ENCODE measurements at regions not wholly inside any gene's neighbourhood (a gene's known extent, or its start where the extent isn't known, plus 50 kb on each side); places are given as distances from the start of the nearest gene placed in this dataset.
A peak's percentile ranks its signal among the peaks of the same experiment; 100 is the strongest.
"Not testable (repeated sequence)": the region's sequence is repeated elsewhere in the genome, so short reads cannot be mapped to it uniquely, and the experiment has no call there.

DNA sequence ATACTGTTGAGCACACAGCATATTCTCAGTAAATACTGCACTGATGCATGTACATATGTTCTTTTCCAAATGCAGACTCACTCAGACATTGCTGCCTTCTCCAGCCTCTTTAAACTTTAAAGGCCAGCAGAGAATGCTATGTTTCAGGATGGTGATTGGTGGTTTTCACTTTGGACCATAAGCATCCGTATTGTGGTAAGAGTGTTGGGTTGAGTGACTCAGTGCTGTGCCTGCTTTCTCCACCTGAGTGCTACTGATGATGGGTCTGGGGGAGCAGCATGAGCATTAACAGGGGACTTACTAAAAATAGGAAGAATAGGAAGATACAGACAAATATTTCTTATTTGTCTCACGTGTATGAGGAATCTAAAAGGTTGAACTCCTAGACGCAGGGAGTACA, 56.3 kb upstream of the ZNF92 start:
- DNase-seq: no peak

DNA sequence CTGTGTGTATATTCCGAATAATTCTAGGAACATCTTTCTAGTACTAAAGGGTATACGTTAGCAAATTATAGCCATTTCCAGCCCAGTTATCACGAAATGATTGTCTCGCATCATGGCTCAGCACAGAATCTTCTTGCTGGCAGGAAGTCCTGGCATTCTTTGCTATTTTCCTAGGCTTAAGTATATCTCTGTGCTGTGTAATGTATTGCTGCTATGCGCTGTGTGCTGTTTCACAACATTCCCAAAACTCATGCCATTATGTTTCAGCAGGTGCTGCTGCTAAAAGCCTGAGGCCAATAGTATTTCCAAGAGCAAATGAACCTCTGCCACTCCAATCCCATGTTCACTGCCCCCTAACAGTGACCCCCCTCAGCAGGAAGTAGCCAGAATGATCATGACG, 62.9 kb upstream of the ZNF92 start:
- no peak for DNase-seq

DNA sequence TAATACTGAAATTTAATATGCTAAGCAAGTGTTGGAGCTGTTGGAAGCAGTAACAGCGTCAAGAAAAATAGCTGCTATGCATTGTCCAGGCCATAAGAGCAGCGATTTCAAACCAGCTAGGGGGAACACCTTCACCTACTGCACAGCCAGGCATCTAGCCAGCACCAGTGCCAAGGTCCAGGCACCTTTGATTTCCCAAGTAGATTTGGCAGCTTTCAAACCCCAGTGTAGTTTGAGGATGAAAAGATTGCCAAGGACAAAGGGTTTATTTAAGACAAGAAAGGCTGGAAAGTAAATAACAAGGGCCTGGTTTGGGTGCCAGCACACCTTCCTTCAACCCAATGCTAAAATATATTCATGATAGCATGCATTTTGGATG, 65.4 kb upstream of the ZNF92 start:
- DNase-seq: no peak

DNA sequence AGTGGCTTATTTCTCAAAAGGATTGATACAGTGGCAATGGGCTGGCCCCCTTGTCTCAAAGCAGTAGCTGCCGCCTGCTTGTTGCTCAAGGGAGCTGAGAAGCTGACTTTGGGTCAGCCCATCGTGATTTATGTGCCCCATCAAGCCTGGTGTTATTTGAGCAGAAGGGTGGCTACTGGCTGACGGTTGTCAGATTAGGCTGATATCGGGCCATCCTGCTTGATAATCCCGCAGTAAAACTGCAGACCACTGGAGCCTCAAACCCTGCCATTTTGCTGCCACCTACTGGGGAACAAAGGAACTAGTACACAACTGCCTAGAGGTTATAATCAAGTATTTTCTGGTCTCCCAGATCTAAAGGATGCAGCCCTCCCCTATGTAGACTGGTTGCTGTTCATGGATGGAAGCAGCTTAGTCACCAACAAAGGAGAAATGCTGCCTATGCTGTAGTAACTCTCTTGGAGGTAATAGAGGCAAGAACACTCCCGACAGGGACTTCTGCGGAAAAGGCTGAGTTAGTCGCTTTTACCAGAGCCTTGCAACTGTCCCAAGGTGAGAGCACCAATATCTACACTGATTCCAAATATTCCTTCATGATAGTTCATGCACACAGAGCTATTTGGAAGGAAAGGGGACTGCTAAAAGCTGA, 65.9 kb upstream of the ZNF92 start:
- DNase-seq: peak; percentile 55

DNA sequence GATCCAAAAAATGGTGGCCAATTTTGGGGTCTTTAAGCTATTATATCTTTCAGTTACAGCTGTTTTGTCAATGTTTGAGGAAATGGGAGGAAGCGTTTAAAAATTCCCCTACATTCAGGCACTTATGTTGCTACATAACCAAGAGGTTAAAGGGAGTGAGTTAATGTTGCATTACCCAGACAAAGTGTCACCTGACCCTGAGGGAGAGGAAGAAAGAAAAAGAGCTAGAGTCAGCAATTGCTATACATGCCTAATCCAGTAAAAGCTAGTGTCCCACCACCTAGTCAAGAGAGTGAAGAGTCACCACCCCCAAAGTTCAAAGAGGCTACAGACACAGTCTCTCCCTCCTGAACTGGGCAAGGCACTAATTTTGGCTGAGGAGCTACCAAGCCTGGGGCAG, 69.5 kb upstream of the ZNF92 start:
- no peak for DNase-seq

DNA sequence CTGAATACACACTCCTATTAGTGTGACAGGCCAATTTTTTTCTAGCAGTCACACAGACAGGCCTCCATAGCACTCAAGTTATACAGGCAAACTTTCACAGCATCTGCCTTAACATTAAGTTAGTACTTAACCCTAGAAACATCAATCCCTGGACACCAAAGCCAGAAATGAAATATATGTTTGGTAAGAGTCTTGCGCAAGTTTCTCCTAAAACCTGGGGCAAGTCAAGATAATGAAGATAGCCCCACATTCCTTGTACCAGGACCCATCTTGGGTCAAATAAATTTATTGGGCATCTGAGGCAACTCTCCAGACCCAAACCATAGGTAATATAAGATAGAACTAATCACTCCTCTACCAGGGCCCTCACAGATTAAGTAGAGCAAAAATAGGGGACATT, 70.8 kb upstream of the ZNF92 start:
- no peak for DNase-seq

DNA sequence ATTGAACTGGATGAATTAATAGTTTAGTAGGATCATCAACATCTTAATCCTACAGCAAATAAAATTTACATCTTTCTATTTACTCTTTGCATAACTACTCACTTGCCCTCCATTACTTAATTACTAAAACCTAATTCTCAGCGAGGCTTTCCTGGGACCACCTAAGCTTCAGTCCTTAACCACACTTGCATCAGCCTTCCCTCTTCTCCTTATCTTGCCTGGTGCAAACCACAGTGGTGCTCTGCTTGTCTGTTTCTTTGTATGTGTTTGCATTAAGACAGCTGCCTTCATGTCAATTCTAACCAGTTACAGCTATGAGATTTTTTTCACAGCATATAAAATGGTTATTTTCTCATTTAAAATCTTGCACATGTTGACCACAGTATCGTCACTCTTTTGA, 72.6 kb upstream of the ZNF92 start:
- no peak for DNase-seq

DNA sequence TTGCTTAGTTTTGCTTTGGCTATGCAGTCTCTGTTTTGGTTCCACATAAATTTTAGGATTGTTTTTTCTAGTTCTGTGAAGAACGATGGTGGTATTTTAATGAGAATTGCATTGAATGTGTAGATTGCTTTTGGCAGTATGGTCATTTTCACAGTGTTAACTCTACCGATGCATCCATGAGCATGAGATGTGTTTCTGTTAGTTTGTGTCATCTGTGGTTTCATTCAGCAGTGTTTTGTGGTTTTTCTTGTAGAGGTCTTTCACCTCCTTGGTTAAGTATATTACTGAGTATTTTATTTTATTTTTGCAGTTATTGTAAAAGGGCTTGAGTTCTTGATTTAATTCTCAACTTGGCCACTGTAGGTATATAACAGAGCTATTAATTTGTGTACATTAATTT, 78.2 kb upstream of the ZNF92 start:
- no peak for DNase-seq

DNA sequence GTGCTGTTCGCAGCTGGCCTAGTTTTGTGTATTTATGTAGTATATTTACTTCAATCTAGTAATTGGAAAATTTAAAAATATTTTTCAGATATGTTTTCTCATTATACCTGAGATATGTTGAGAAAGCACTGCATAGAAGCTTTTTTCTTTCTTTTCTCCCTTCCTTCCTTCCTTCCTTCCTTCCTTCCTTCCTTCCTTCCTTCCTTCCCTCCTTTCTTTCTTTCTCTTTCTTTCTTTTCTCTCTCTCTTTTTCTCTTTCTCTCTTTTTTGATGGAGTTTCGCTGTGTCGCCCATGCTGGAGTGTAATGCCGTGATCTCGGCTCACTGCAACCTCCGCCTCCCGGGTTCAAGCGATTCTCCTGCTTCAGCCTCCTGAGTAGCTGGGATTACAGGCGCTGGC, 83.3 kb upstream of the ZNF92 start:
- not testable (repeated sequence) for DNase-seq

DNA sequence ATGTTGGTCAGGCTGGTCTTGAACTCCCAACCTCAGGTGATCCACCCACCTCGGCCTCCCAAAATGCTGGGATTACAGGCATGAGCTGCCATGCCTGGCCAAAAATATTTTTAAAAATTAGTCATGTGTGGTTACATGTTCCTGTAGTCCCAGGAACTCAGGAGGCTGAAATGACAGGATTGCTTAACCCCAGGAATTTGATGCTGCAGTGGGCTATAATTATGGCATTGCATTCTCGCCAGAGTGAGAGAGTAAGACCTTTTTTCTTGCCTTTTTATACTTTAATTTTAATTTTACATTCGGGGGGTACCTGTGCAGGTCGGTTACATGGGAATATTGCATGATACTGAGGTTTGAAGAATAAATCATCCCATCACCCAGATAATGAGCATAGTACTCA, 86.6 kb upstream of the ZNF92 start:
- DNase-seq: no peak

DNA sequence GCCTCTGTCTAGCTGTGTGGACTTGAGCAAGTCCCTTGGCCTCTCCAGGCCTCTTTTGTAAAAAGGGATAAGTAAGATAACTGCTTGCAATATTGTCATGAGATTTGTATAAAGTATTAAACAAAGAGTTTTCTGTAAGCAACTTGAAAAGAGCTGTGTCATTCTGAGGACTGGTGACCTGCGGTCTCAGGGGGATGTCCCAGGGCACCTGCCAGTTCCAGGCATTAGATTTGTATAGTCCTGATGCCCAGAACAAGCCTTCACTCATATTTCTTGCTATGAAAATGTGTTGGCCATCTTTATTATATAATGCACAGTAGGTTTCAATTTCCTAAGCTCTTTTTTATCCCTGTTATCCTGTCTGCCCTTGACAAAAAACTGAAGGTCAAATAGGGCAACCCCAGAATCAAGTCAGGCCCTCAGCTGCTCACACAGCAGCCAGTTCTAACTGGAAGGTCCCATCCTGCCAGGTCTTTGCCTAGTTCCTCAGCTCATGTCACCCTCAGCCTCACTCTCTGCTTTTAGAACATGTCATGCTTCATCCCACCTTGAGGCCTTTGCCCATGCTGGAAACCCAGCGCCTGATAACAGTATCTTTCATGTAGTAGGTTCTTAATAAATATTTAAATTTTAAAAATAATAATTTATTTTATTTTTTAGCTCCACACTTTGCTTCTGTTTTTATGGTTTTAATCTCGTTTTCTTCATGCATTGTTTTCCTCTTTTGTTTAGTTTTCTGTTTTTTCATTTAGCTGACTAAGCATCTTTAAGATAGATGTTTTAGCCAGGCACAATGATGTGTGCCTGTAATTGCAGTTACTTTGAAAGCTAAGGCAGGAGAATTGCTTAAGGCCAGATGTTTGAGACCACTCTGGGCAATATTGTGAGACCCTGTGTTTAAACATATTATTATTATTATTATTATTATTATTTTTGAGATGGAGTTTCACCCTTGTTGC, 87.5 kb upstream of the ZNF92 start:
- no peak for DNase-seq

DNA sequence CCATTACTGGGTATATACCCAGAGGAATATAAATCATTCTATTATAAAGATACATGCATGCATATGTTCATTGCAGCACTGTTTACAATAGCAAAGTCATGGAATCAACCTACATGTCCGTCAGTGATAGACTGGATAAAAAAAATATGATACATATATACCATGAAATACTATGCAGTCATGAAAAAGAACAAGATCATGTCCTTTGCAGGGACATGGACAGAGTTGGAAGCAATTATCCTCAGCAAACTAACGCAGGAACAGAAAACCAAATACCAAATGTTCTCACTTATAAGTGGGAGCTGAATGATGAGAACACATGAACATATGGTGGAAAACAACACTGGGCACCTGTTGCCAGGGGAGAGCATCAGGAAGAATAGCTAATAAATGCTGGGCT, 88.4 kb upstream of the ZNF92 start:
- DNase-seq: not testable (repeated sequence)

DNA sequence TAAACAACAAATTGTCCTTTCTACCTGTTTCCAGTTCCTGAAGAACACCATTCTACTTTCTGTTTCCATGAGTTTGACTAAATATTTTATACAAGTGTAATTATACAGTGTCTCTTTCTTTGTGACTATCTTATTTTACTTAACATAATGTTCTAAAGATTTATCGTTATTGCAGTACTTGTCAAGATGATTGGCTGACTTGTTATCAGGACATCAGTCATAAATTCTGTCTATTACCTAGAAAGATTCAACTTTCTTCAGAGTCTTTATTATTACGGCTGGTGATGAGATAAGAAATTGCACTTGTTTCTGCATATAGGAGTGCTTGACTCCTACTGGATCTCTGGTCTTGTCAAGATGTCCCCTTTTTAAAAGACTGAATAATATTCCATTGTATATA, 93.9 kb upstream of the ZNF92 start:
- no peak for DNase-seq

DNA sequence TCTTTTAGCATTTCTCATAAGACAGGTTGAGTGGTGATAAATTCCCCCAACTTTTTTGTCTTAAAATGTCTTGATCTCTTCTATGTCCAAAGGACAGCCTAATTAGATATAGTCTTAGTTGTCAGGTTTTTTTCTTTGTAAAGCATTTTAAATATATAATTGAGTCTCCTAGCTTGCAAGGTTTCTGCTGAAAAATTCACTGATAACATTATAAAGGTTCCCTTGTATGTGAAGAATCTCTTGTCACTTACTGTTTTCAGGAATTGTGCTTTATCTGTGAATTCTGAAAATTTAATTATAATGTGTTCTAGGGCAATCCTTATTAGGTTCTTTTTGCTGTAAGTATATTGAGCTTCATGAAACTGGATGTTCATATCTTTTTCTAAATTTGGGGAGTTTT, 96.8 kb upstream of the ZNF92 start:
- no peak for DNase-seq

DNA sequence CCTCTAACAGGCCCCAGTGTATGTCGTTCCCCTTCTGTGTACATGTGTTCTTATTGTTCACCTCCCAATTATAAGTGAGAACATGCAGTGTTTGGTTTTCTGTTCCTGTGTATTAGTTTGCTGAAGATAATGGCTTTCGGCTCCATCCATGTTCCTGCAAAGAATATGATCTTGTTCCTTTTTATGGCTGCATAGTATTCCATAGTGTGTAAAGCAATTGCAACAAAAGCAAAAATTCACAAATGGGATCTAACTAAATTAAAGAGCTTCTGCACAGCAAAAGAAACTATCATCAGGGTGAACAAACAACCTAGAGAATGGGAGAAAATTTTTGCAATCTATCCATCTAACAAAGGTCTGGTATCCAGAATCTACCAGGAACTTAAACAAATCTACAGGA, 102.2 kb upstream of the ZNF92 start:
- not testable (repeated sequence) for DNase-seq

DNA sequence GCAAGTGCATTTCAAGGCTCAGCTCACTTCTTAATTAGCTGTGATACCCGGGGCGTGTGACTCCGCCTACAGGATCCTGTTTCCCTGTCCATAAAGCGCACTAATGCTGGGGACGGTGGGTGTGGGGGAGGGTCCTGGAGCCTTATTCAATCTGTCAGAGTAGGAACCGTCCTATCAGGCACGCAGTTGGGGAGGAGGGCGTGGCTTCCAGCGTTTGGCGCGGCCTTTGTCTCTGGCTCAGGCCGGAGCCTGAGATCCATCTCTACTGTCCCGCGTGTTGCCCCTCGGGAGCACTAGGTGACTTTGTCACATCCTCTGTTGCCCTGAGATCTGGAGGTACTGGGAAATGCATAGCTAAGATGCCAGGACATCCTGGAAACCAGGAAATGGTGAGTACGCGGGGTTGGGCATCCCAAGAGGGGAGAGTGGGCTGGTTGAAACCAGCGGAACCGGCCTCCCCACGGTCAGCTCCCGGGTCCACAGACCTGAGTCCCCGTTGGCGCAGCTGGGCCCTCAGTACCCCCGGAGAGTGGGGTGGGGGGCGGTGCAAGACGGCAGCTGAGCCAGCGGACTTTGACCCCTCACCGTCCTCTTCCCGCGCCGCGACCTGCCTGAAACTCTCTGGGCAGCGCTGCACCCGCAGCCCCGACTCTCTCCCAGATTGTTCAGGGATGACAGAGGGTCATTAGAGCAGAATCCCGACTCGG, 104.4 kb upstream of the ZNF92 start:
- DNase-seq: peak; percentile 66

DNA sequence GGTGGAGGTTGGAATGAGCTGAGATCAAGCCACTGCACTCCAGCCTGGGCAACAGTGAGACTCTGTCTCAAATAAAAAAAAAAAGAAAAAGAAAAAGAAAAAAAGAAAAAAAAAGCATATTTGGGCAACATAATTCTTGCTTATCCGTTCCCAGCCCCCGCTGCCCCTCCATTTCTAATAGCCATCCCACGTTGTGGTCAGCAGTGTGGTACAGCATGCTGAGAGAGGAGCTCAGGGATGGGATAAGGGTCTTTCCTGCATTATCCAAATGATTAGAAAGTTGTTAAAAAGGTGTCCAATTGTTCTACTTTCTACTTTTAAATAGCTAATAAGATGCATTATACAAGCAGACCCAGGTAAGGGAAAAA, 104.9 kb upstream of the ZNF92 start:
- no peak for DNase-seq

DNA sequence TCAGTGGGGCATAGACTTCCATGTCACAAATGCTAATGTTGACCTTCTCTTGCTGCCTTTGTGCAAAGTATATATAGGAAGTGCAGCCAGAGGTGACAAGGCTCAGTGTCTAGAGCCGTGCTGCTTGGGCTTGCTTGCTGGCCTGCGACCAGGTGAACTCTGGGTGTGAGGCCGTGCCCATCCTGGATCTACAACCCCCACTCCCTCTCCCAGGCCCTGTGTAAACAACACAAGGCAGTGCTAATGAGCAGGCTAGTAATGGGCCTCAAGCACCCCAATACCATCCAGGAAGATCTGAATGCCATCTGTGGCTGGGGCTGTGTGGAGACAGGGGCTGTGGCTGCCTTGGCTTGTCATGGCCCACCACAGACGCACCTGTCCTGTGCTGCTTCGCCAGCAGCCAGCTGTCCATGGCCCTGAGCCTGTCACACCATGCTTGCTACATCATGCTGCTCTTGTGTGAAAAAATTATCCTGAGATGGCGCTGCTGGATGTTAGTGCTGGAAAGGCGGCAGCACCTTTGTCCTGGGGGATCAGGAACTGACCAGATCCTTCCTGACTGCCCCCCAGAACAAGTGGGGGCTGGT, 107.6 kb upstream of the ZNF92 start:
- DNase-seq: no peak

DNA sequence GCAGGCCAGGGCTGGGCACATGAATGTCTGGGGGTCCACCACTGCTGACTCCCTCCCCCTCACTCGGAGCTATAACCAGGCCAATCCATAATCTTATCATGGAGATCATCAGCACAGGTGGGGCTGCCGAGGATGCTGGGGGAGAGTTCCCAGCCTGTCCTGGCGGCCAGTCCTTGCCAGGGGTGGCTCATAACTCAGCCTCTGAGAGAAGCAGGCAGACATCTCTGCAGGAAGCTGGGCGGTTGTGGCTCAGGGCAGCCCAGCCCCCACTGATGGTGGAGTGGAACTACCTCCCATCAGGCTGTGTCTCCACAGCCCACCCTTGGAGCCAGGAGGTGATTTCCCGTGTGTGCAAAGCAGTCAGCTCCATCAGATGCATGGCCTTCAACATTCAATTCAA, 109.4 kb upstream of the ZNF92 start:
- no peak for DNase-seq

DNA sequence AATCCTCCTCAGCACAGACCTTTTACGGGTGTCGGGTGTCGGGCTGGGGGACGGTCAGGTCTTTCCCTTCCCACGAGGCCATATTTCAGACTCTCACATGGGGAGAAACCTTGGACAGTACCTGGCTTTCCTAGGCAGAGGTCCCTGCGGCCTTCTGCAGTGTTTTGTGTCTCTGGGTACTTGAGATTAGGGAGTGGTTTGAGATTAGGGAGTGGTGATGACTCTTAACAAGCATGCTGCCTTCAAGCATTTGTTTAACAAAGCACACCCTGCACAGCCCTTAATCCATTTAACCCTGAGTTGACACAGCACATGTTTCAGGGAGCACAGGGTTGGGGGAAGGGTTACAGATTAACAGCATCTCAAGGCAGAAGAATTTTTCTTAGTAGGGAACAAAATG, 113.0 kb upstream of the ZNF92 start:
- not testable (repeated sequence) for DNase-seq

DNA sequence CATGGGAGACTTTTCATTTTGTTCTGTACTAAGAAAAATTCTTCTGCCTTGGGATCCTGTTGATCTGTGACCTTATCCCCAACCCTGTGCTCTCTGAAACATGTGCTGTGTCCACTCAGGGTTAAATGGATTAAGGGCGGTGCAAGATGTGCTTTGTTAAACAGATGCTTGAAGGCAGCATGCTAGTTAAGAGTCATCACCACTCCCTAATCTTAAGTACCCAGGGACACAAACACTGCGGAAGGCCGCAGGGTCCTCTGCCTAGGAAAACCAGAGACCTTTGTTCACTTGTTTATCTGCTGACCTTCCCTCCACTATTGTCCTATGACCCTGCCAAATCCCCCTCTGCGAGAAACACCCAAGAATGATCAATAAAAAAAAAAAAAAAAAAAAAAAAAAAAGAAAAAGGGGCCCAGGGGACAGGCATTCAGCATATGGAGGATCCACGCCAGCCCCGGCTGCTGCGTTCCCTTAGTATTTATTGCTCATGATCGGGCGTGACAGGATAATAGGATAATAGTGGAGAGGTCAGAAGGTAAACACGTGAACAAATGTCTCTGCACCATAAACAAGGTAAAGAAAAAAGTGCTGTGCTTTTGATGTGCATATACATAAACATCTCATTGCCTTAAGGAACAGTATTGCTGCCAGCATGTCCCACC, 113.7 kb upstream of the ZNF92 start:
- not testable (repeated sequence) for DNase-seq

DNA sequence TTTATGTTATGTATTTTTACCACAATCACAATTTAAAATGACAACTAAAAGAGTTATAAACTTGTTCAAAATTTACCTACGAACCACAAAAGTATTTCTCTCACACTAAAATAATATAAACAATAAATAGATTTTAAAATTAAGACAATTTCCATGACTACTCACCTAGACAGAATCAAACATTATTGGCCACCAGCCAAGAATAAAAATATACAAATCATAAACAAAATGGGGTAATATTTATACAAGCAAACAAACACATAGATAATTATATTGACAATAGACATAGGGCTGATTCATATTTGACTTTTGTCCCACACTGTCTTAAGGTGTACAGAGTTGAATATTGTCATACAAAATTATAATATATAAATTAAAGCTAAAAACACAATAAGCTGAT, 119.6 kb upstream of the ZNF92 start:
- DNase-seq: no peak
